ENCODE measurements at regions not wholly inside any gene's neighbourhood (a gene's known extent, or its start where the extent isn't known, plus 50 kb on each side); places are given as distances from the start of the nearest gene placed in this dataset.
A peak's percentile ranks its signal among the peaks of the same experiment; 100 is the strongest.

GRCh38 chr5:127223256-127223974 is 67.2 kb upstream of the MEGF10 start:
- H3K4me1 ChIP-seq (ENCODE audit: control insufficient read depth in 4 of 4, insufficient read depth in 4 of 4, low read length in 3 of 4), result no peaks in the 10 kb centered on the region
- H3K36me3 ChIP-seq (ENCODE audit: control insufficient read depth in 4 of 4, insufficient read depth in 3 of 4, low read depth in 1 of 4, low read length in 3 of 4), result no peaks in the 10 kb centered on the region
- WGBS, result 77% methylated on average over 6 of the region's 6 CpGs
- TF ChIP-seq NR2F2 (IDR thresholded peaks at IDR 0.05), result no peak
- TF ChIP-seq EGR1 (IDR thresholded peaks at IDR 0.05; ENCODE audit: low read depth in 2 of 2), result no peak
- no peak for TF ChIP-seq RAD21 (IDR thresholded peaks at IDR 0.05)
- no peak for TF ChIP-seq SP1 (IDR thresholded peaks at IDR 0.05)
- H3K9me3 ChIP-seq (ENCODE audit: control insufficient read depth in 4 of 4, low read length in 3 of 4), result no peaks in the 10 kb centered on the region
- no peak overlapping the region for H3K27ac ChIP-seq (ENCODE audit: low read depth in 1 of 2, low read length in 2 of 2)
- H3K4me3 ChIP-seq (ENCODE audit: low read depth in 1 of 3, low read length in 3 of 3), result no peak overlapping the region
- H3K9ac ChIP-seq (ENCODE audit: low read depth in 1 of 2, low read length in 2 of 2), result no peak overlapping the region
- H3K27me3 ChIP-seq (ENCODE audit: control insufficient read depth in 4 of 4, insufficient read depth in 4 of 4, low read length in 3 of 4), result no peaks in the 10 kb centered on the region
- DNase-seq (ENCODE audit: low spot score), result no peak

GRCh38 chr5:127227881-127228280 is 62.7 kb upstream of the MEGF10 start:
- H3K9me3 ChIP-seq (ENCODE audit: control insufficient read depth in 4 of 4, low read length in 3 of 4), result no peaks in the 10 kb centered on the region
- no peaks in the 10 kb centered on the region for H3K27me3 ChIP-seq (ENCODE audit: control insufficient read depth in 4 of 4, insufficient read depth in 4 of 4, low read length in 3 of 4)
- DNase-seq (ENCODE audit: low spot score), result no peak
- WGBS, result 96% methylated on average over 4 of the region's 4 CpGs
- H3K4me1 ChIP-seq (ENCODE audit: control insufficient read depth in 4 of 4, insufficient read depth in 4 of 4, low read length in 3 of 4), result peaks cover 0 to 12% (median 6%) of the 10 kb centered on the region in 4 donors
- TF ChIP-seq SP1 (IDR thresholded peaks at IDR 0.05) (no peak), ATF3 (IDR thresholded peaks at IDR 0.05) (no peak), CTCF (IDR thresholded peaks at IDR 0.05; ENCODE audit: low read depth, low read length, missing input control) (no peak), TAF1 (conservative IDR thresholded peaks at IDR 0.05) (no peak)
- no peak overlapping the region for H3K9ac ChIP-seq (ENCODE audit: low read depth in 1 of 2, low read length in 2 of 2)
- H3K36me3 ChIP-seq (ENCODE audit: control insufficient read depth in 4 of 4, insufficient read depth in 3 of 4, low read depth in 1 of 4, low read length in 3 of 4), result no peaks in the 10 kb centered on the region
- H3K4me3 ChIP-seq (ENCODE audit: low read depth in 1 of 3, low read length in 3 of 3), result no peak overlapping the region
- no peak overlapping the region for H3K27ac ChIP-seq (ENCODE audit: low read depth in 1 of 2, low read length in 2 of 2)

GRCh38 chr5:127228540-127229184 is 61.9 kb upstream of the MEGF10 start:
- no peak overlapping the region for H3K27ac ChIP-seq (ENCODE audit: low read depth in 1 of 2, low read length in 2 of 2)
- H3K4me1 ChIP-seq (ENCODE audit: control insufficient read depth in 4 of 4, insufficient read depth in 4 of 4, low read length in 3 of 4), result peaks cover 0 to 12% (median 6%) of the 10 kb centered on the region in 4 donors
- H3K9ac ChIP-seq (ENCODE audit: low read depth in 1 of 2, low read length in 2 of 2), result no peak overlapping the region
- no peaks in the 10 kb centered on the region for H3K36me3 ChIP-seq (ENCODE audit: control insufficient read depth in 4 of 4, insufficient read depth in 3 of 4, low read depth in 1 of 4, low read length in 3 of 4)
- DNase-seq (ENCODE audit: low spot score), result no peak
- WGBS, result 62% methylated on average over 18 of the region's 18 CpGs
- H3K9me3 ChIP-seq (ENCODE audit: control insufficient read depth in 4 of 4, low read length in 3 of 4), result no peaks in the 10 kb centered on the region
- H3K27me3 ChIP-seq (ENCODE audit: control insufficient read depth in 4 of 4, insufficient read depth in 4 of 4, low read length in 3 of 4), result no peaks in the 10 kb centered on the region
- peak overlapping the region; percentile 45 to 62 (median 60) for H3K4me3 ChIP-seq (ENCODE audit: low read depth in 1 of 3, low read length in 3 of 3)
- TF ChIP-seq FOXA2 (IDR thresholded peaks at IDR 0.05) (no peak), HNF4G (IDR thresholded peaks at IDR 0.05) (no peak), TAF1 (conservative IDR thresholded peaks at IDR 0.05) (no peak), RXRA (IDR thresholded peaks at IDR 0.05) (no peak), NR2F2 (IDR thresholded peaks at IDR 0.05) (no peak), CTCF (IDR thresholded peaks at IDR 0.05; ENCODE audit: low read depth, low read length, missing input control) (no peak), EGR1 (IDR thresholded peaks at IDR 0.05; ENCODE audit: low read depth in 2 of 2) (no peak), MAX (IDR thresholded peaks at IDR 0.05) (no peak), HNF4A (conservative IDR thresholded peaks at IDR 0.05) (no peak)

All from liver (tissue), 8 donors.